HG03159 (cell line): ENCODE measurements at regions not wholly inside any gene's neighbourhood (a gene's known extent, or its start where the extent isn't known, plus 50 kb on each side); places are given as distances from the start of the nearest gene placed in this dataset.

Source experiments
- ATAC-seq: cut with Tn5 transposase; IDR thresholded peaks from one replicate; pipeline ENCODE4 v1.9.1; 2021; ENCODE audit warnings: mild to moderate bottlenecking, moderate library complexity; ENCODE audit not compliant: unreplicated experiment

GRCh38 chr16:59320657-59321056, 586.5 kb upstream of the GOT2 start:
- no peak for ATAC-seq

GRCh38 chr16:59319871-59320270, 585.8 kb upstream of the GOT2 start:
- no peak for ATAC-seq

- ATAC-seq: no peak
These were observed 571.7 kb upstream of the GOT2 start for GRCh38 chr16:59305850-59306249.

- no peak for ATAC-seq
These were observed 562.8 kb upstream of the GOT2 start for GRCh38 chr16:59296888-59297287.

- ATAC-seq: no peak
These were observed 562.0 kb upstream of the GOT2 start for GRCh38 chr16:59295993-59296736.

GRCh38 chr16:59295474-59295873, 561.4 kb upstream of the GOT2 start:
- no peak for ATAC-seq

GRCh38 chr16:59290718-59291117, 556.6 kb upstream of the GOT2 start:
- no peak for ATAC-seq

- ATAC-seq: no peak
These were observed 555.0 kb upstream of the GOT2 start for GRCh38 chr16:59289151-59289550.

GRCh38 chr16:59274141-59274540, 540.0 kb upstream of the GOT2 start:
- no peak for ATAC-seq

GRCh38 chr16:59263955-59264354, 529.8 kb upstream of the GOT2 start:
- ATAC-seq: no peak

- ATAC-seq: no peak
These were observed 526.8 kb upstream of the GOT2 start for GRCh38 chr16:59260892-59261291.

- ATAC-seq: no peak
These were observed 525.8 kb upstream of the GOT2 start for GRCh38 chr16:59259950-59260319.

- no peak for ATAC-seq
These were observed 525.2 kb upstream of the GOT2 start for GRCh38 chr16:59259074-59259949.

GRCh38 chr16:59252317-59252716, 518.2 kb upstream of the GOT2 start:
- ATAC-seq: no peak

GRCh38 chr16:59249011-59249410, 514.9 kb upstream of the GOT2 start:
- ATAC-seq: no peak

- ATAC-seq: no peak
These were observed 508.4 kb upstream of the GOT2 start for GRCh38 chr16:59242556-59242955.

- no peak for ATAC-seq
These were observed 504.1 kb upstream of the GOT2 start for GRCh38 chr16:59238246-59238645.

GRCh38 chr16:59236804-59237458, 502.8 kb upstream of the GOT2 start:
- no peak for ATAC-seq

GRCh38 chr16:59224401-59224800, 490.3 kb upstream of the GOT2 start:
- ATAC-seq: no peak

GRCh38 chr16:59220011-59220410, 485.9 kb upstream of the GOT2 start:
- ATAC-seq: no peak

GRCh38 chr16:59216291-59216690, 482.2 kb upstream of the GOT2 start:
- no peak for ATAC-seq

- ATAC-seq: no peak
These were observed 480.3 kb upstream of the GOT2 start for GRCh38 chr16:59214455-59214854.
